ENCODE measurements at regions not wholly inside any gene's neighbourhood (a gene's known extent, or its start where the extent isn't known, plus 50 kb on each side); places are given as distances from the start of the nearest gene placed in this dataset.
"Not testable (repeated sequence)": the region's sequence is repeated elsewhere in the genome, so short reads cannot be mapped to it uniquely, and the experiment has no call there.

DNA sequence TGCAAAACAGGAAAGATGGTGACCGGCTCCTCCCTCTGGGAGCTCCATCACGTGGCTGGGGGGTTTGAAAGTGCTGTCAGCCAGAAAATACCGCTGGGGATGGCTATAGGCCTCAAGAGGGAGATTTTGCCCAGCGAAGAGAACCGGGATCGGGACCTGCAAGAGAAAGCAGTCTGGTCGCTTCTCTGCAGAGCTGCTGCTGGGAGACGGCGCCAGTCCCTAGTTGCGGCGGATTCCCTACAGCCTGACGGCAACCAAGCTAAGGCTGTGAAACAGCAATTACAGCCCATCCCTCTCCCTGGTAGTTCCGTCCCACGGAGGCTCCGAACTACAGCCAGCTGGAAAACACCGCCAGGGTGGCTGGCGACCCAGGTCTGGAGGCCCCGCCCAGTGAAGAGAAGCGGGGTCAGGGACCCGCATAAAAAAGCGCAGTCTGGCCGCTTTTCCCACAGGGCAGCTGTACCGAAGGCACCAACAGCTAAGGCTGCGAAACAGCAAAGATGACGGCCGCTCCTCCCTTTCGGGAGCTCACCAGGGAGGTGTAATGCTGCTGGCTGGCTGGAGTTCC is 238.1 kb upstream of the IRAK1BP1 start:
- H3K36me3 ChIP-seq (replicated peaks in 1 of 2; ENCODE audit: insufficient read depth in 1 of 2, low read depth in 2 of 2): no peaks in the 10 kb centered on the region
- TF ChIP-seq, protein P1, sequence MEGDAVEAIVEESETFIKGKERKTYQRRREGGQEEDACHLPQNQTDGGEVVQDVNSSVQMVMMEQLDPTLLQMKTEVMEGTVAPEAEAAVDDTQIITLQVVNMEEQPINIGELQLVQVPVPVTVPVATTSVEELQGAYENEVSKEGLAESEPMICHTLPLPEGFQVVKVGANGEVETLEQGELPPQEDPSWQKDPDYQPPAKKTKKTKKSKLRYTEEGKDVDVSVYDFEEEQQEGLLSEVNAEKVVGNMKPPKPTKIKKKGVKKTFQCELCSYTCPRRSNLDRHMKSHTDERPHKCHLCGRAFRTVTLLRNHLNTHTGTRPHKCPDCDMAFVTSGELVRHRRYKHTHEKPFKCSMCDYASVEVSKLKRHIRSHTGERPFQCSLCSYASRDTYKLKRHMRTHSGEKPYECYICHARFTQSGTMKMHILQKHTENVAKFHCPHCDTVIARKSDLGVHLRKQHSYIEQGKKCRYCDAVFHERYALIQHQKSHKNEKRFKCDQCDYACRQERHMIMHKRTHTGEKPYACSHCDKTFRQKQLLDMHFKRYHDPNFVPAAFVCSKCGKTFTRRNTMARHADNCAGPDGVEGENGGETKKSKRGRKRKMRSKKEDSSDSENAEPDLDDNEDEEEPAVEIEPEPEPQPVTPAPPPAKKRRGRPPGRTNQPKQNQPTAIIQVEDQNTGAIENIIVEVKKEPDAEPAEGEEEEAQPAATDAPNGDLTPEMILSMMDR (IDR thresholded peaks at IDR 0.05): no peak
- TF ChIP-seq POLR2A (IDR thresholded peaks at IDR 0.05): no peak
- intact Hi-C loops (cut with DNase I): no loop called here
- H3K4me3 ChIP-seq: no peak overlapping the region
- no peaks in the 10 kb centered on the region for H3K27me3 ChIP-seq
- WGBS, 2 donors: 20 to 45% methylated on average over 10 to 27 of the region's 27 CpGs
- no peaks in the 10 kb centered on the region for H3K4me1 ChIP-seq
- H3K27ac ChIP-seq: no peak overlapping the region
- ATAC-seq (peak; percentile 50), DNase-seq (peak in 3 of 4 donors; percentile 7 to 20 (median 12))
- no peaks in the 10 kb centered on the region for H3K9me3 ChIP-seq

DNA sequence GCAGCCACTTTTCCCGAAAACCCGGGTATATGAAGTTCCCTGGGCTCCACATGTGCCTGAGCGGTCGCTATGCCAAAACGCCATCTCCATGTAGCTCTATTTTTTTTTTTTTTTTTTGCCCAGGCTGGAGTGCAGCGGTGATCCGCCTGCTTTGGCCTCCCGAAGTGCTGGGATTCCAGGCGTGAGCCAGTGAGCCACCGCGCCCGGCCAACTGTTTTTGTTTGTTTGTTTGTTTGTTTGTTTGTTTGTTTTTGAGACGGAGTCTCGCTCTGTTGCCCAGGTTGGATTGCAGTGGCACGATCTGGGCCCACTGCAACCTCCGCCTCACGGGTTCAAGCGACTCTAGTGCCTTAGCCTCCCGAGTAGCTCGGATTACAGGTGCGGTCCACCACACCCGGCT is 237.5 kb upstream of the IRAK1BP1 start:
- intact Hi-C loops (cut with DNase I): no loop called here
- H3K27me3 ChIP-seq: no peaks in the 10 kb centered on the region
- H3K9me3 ChIP-seq: no peaks in the 10 kb centered on the region
- ATAC-seq (no peak), DNase-seq (no peak)
- no peaks in the 10 kb centered on the region for H3K4me1 ChIP-seq
- H3K27ac ChIP-seq: no peak overlapping the region
- H3K4me3 ChIP-seq: no peak overlapping the region
- TF ChIP-seq POLR2A (IDR thresholded peaks at IDR 0.05): no peak
- TF ChIP-seq, protein P1 (IDR thresholded peaks at IDR 0.05): no peak
- no peaks in the 10 kb centered on the region for H3K36me3 ChIP-seq (replicated peaks in 1 of 2; ENCODE audit: insufficient read depth in 1 of 2, low read depth in 2 of 2)
- 82 to 88% methylated on average over 22 of the region's 22 CpGs for WGBS, 2 donors

DNA sequence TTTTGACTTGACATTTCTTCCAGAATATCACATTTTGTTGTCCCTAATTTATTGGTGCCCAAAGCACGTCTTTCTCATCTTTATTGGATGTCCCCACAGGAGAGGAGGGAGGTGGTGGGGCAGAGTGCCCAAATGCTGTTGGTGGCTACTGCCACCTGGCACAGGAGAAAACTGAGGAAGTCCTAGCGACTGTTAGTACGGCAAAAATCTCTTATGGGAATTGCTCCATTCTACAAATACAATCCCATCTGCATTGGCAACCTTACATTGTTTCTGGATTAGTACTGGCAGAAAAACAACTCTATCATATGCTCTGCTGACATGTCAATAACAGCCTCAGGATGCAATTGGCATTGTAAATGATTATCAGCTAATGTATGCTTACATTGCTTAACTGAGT is 235.4 kb upstream of the IRAK1BP1 start:
- DNase-seq (no peak), ATAC-seq (no peak)
- Histone ChIP-seq H3K9me3 (no peaks in the 10 kb centered on the region), H3K36me3 (replicated peaks in 1 of 2; ENCODE audit: insufficient read depth in 1 of 2, low read depth in 2 of 2) (no peaks in the 10 kb centered on the region), H3K4me1 (no peaks in the 10 kb centered on the region), H3K27me3 (no peaks in the 10 kb centered on the region), H3K27ac (no peak overlapping the region), H3K4me3 (no peak overlapping the region)
- no peak for TF ChIP-seq POLR2A (IDR thresholded peaks at IDR 0.05)
- TF ChIP-seq, protein P1 (IDR thresholded peaks at IDR 0.05): no peak
- 49 to 52% methylated on average over 3 of the region's 3 CpGs for WGBS, 2 donors
- intact Hi-C loops (cut with DNase I): no loop called here

DNA sequence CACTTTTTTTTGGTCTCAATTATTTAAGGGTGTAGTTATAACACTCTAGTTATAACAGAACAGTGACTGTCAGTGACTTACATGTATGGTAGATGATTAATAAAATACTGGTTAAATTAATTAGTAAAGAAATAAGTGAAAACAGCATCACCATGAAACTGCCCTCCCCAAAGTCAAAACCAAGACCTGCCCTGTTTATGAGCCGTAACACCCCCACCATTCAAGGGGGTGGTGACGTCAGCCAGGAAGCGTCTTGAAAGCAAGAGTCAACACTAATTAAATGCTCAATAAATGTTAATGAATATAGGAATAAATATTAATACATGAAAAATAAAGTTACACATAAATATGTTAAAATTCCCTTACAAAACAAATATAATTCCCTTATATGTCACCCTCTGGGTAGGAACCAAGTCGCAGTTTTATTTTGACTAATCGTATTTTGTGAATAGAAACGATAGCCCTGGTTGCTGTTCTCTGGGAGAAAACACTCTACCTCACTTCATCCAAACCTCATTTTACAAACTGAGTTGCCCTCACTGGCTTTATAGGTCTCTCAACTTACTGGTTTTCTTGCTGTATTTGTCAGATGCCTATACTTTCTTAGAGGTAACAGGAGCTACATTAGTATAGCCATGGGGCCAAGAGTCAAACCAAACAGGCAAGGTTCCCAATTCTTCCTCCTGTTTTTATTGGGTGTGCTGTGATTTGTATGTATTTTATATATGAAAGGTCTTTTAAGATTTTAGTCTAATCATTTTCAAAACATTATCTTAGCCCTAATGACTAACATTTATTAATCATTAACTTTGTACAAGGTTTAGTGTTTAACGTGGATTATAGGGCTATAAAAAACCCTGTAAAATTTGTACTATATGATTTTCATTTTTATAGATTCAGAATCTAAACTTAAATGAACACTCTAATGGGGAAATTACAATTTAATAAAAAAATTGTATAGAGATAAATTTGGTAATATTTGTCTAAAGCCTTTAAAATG is 227.9 kb upstream of the IRAK1BP1 start:
- H3K9me3 ChIP-seq: no peaks in the 10 kb centered on the region
- no peak overlapping the region for H3K4me3 ChIP-seq
- WGBS, 2 donors: 71 to 74% methylated on average over 7 of the region's 7 CpGs
- H3K36me3 ChIP-seq (replicated peaks in 1 of 2; ENCODE audit: insufficient read depth in 1 of 2, low read depth in 2 of 2): no peaks in the 10 kb centered on the region
- H3K4me1 ChIP-seq: no peaks in the 10 kb centered on the region
- H3K27me3 ChIP-seq: no peaks in the 10 kb centered on the region
- no peak overlapping the region for H3K27ac ChIP-seq
- no peak for TF ChIP-seq POLR2A (IDR thresholded peaks at IDR 0.05)
- TF ChIP-seq, protein P1 (IDR thresholded peaks at IDR 0.05): no peak
- DNase-seq: no peak
- intact Hi-C loops (cut with DNase I): no loop called here
- ATAC-seq: no peak

DNA sequence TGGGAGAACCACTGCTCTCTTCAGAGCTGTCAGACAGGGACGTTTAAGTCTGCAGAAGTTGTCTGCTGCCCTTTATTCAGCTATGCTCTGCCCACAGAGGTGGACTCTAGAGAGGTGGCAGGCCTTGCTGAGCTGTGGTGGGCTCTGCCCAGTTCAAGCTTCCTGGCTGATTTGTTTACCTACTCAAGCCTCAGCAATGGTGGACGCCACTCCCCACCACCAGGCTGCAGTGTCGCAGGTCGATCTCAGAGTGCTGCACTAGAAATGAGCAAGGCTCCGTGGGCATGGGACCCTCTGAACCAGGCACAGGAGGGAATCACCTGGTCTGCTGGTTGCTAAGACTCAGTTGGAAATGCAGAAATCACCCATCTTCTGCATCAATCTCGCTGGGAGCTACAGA is 223.4 kb upstream of the IRAK1BP1 start:
- ATAC-seq; H3K4me1 ChIP-seq; H3K4me3 ChIP-seq; DNase-seq; H3K9me3 ChIP-seq; H3K27me3 ChIP-seq; H3K36me3 ChIP-seq (replicated peaks in 1 of 2; ENCODE audit: insufficient read depth in 1 of 2, low read depth in 2 of 2); intact Hi-C loops (cut with DNase I); H3K27ac ChIP-seq: not testable (repeated sequence)
- 54 to 66% methylated on average over 6 of the region's 6 CpGs for WGBS, 2 donors

DNA sequence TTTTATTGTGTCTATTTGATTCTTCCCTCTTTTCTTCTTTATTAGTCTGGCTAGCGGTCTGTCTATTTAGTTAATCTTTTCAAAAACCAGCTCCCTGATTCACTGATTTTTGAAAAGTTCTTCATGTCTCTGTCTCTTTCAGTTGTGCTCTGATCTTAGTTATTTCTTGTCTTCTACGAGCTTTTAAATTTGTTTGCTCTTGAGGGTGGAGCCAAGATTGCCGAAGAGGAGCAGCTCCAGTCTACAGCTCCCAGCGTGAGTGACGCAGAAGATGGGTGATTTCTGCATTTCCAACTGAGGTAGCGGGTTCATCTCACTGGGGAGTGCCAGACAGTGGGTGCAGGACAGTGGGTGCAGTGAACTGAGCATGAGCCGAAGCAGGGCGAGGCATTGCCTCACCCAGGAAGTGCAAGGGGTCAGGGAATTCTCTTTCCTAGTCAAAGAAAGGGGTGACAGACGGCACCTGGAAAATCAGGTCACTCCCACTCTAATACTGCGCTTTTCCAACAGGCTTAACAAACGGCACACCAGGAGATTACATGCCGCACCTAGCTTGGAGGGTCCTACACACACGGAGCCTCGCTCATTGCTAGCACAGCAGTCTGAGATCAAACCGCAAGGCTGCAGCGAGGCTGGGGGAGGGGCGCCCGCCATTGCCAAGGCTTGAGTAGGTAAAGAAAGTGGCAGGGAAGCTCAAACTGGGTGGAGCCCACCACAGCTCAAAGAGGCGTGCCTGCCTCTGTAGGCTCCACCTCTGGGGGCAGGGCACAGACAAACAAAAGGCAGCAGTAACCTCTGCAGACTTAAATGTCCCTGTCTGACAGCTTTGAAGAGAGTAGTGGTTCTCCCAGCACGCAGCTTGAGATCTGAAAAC is 220.6 kb upstream of the IRAK1BP1 start:
- H3K4me3 ChIP-seq; H3K36me3 ChIP-seq (replicated peaks in 1 of 2; ENCODE audit: insufficient read depth in 1 of 2, low read depth in 2 of 2); H3K4me1 ChIP-seq; H3K9me3 ChIP-seq; DNase-seq; ATAC-seq; H3K27me3 ChIP-seq; H3K27ac ChIP-seq; intact Hi-C loops (cut with DNase I): not testable (repeated sequence)
- 77 to 81% methylated on average over 18 to 19 of the region's 20 CpGs for WGBS, 2 donors

DNA sequence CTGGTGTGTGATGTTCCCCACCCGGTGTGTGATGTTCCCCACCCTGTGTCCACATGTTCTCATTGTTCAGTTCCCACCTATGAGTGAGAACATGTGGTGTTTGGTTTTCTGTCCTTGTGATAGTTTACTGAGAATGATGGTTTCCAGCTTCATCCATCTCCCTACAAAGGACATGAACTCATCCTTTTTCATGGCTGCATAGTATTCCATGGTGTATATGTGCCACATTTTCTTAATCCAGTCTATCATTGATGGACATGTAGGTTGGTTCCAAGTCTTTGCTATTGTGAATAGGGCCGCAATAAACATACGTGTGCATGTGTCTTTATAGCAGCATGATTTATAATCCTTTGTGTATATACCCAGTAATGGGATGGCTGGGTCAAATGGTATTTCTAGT is 201.5 kb upstream of the IRAK1BP1 start:
- DNase-seq; H3K9me3 ChIP-seq; H3K36me3 ChIP-seq (replicated peaks in 1 of 2; ENCODE audit: insufficient read depth in 1 of 2, low read depth in 2 of 2); H3K4me3 ChIP-seq; intact Hi-C loops (cut with DNase I); H3K27ac ChIP-seq; ATAC-seq; H3K4me1 ChIP-seq; H3K27me3 ChIP-seq: not testable (repeated sequence)
- WGBS, 2 donors: 85 to 99% methylated on average over 3 of the region's 3 CpGs
